ENCODE measurements at regions not wholly inside any gene's neighbourhood (a gene's known extent, or its start where the extent isn't known, plus 50 kb on each side); places are given as distances from the start of the nearest gene placed in this dataset.

DNA sequence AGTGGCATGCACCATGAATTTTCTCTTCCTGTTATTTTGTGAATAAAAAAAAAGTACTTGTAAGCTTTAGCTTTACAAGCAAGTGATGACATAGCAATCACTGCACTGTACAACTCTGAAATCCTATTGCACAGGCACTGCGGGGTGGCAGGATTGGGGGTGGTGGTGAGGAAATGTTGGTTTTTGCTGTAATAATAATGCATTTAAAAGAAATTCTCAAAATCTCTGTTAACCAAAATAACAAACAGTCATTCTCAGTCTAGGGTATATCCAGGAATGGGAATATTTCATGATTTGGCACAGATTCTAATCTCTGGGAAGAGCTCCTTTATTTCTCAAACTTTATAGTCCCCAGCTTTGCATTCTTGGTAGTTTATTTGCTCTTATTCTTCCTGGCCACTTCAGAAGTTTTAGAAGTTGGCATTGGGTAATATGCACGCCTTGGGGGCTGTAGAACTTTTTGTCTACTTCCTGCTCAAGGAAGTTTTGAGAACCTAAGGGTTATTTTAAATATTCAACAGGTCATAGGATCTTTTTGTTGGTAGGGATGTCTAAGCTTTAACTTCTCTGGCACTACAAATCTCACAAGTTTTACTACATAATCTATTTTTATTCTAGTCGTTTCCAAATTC, 353.0 kb upstream of the KLF12 start:
- H3K56ac ChIP-seq (replicated peaks; ENCODE audit: insufficient read length, low read depth, low read length), result no peak overlapping the region
- FAIRE-seq, result no peak
- TF ChIP-seq PHF8 (conservative IDR thresholded peaks at IDR 0.05; ENCODE audit: low read depth, low read length) (no peak), KDM4A (IDR thresholded peaks at IDR 0.05; ENCODE audit: low read depth, low read length, severe bottlenecking) (no peak), HDAC2 (IDR thresholded peaks at IDR 0.05; ENCODE audit: borderline replicate concordance in 1 of 2, low read depth in 2 of 2, low read length in 2 of 2) (no peak), BRCA1 (IDR thresholded peaks at IDR 0.05; ENCODE audit: low read depth, low read length) (no peak), CTBP2 (IDR thresholded peaks at IDR 0.05; ENCODE audit: borderline replicate concordance, insufficient read depth, insufficient read length, low read length) (no peak), CBX8 (IDR thresholded peaks at IDR 0.05; ENCODE audit: borderline replicate concordance, low read depth, low read length) (no peak)

More for the DNA sequence above, 353.0 kb upstream of the KLF12 start:
- no peak overlapping the region for H2AFZ ChIP-seq (ENCODE audit: low read length)
- H3K27me3 ChIP-seq (replicated peaks in 1 of 4; ENCODE audit: control insufficient read depth in 3 of 4, extremely low read depth in 1 of 4, insufficient read depth in 3 of 4, low read length in 3 of 4), result no peaks in the 10 kb centered on the region
- no peak overlapping the region for H4K5ac ChIP-seq (ENCODE audit: insufficient read length, low read depth, low read length)
- H2BK120ac ChIP-seq (replicated peaks; ENCODE audit: low read depth, low read length), result no peak overlapping the region
- H3K79me1 ChIP-seq (ENCODE audit: low read depth, low read length), result no peaks in the 10 kb centered on the region
- H4K91ac ChIP-seq (replicated peaks; ENCODE audit: insufficient read length, low read length), result no peak overlapping the region
- H2BK12ac ChIP-seq (ENCODE audit: low read depth, low read length), result no peak overlapping the region
- no peak overlapping the region for H3K27ac ChIP-seq (ENCODE audit: low read depth, low read length)
- no peaks in the 10 kb centered on the region for H4K20me1 ChIP-seq (replicated peaks in 1 of 2; ENCODE audit: control insufficient read depth in 1 of 2, insufficient read depth in 2 of 2, low read length in 2 of 2)
- no peak overlapping the region for H3K14ac ChIP-seq (ENCODE audit: insufficient read length)
- H4K8ac ChIP-seq (ENCODE audit: extremely low read depth, insufficient read depth, low read length), result no peak overlapping the region
- H3K4ac ChIP-seq (replicated peaks; ENCODE audit: insufficient read length, low read depth, low read length), result no peak overlapping the region
- H3K4me2 ChIP-seq (ENCODE audit: insufficient read depth in 1 of 2, low read depth in 2 of 2, low read length in 2 of 2), result no peak overlapping the region
- no peaks in the 10 kb centered on the region for H3K4me1 ChIP-seq (replicated peaks in 1 of 4; ENCODE audit: control insufficient read depth in 3 of 4, insufficient read depth in 4 of 4, low read length in 3 of 4)
- H3K18ac ChIP-seq (ENCODE audit: extremely low read depth, low read length), result no peak overlapping the region
- no peak for DNase-seq (ENCODE audit: low read depth in 1 of 2, low spot score in 2 of 2)
- H2BK20ac ChIP-seq (ENCODE audit: low read length), result no peak overlapping the region
- POLR2A ChIA-PET (ENCODE audit: partially characterized antibody), result interaction anchor here (0.7 kb wide), 1 partner anchor 103 kb away, joined by 3 read pairs; no protein-coding TSS in a partner anchor
- no peaks in the 10 kb centered on the region for H3K79me2 ChIP-seq (ENCODE audit: control insufficient read depth in 1 of 2, insufficient read depth in 2 of 2, low read length in 2 of 2)
- no peak overlapping the region for H3K9ac ChIP-seq (replicated peaks in 1 of 4; ENCODE audit: extremely low read depth in 1 of 4, low read depth in 3 of 4, low read length in 3 of 4)
- no peaks in the 10 kb centered on the region; a peak in 1 of 4 replicates for H3K9me3 ChIP-seq (ENCODE audit: insufficient read depth in 2 of 2, low read depth in 1 of 2, low read length in 1 of 2)
- 59% methylated on average over 3 of the region's 3 CpGs; no CpG with 5 or more reads in 1 of the 2 experiments for WGBS, 2 experiments (ENCODE audit: extremely low coverage in 1 of 2, insufficient coverage in 1 of 2, insufficient read length in 1 of 2, insufficient replicate concordance in 2 of 2, low coverage in 1 of 2, low lambda C conversion rate in 2 of 2, missing lambda C conversion rate in 1 of 2)
- no peak overlapping the region for H3K4me3 ChIP-seq (ENCODE audit: extremely low read depth in 1 of 4, insufficient read depth in 2 of 4, low read depth in 3 of 4, low read length in 4 of 4)
- CTCF ChIA-PET (ENCODE audit: partially characterized antibody), result interaction anchor here (0.5 kb wide), 1 partner anchor 1201 kb away, joined by 3 read pairs; no protein-coding TSS in a partner anchor
- no peak overlapping the region for H2AK5ac ChIP-seq (ENCODE audit: low read depth, low read length)
- H3K23ac ChIP-seq (ENCODE audit: insufficient read length), result no peak overlapping the region
- H3K36me3 ChIP-seq (ENCODE audit: control insufficient read depth in 2 of 4, insufficient read depth in 4 of 4, low read length in 3 of 4), result no peaks in the 10 kb centered on the region
- H2BK5ac ChIP-seq (ENCODE audit: low read depth, low read length), result no peak overlapping the region
- no peak overlapping the region for H2BK15ac ChIP-seq (ENCODE audit: low read length)
- H3K23me2 ChIP-seq (ENCODE audit: low read depth, low read length), result no peaks in the 10 kb centered on the region
